ENCODE measurements at regions not wholly inside any gene's neighbourhood (a gene's known extent, or its start where the extent isn't known, plus 50 kb on each side); places are given as distances from the start of the nearest gene placed in this dataset.

- no peak for TF ChIP-seq CTCF (IDR thresholded peaks at IDR 0.05; ENCODE audit: low read length, missing control alignments)
- H3K4me3 ChIP-seq (replicated peaks; ENCODE audit: low read depth, low read length): no peak overlapping the region
- DNase-seq (ENCODE audit: low read depth): no peak
These were observed 616.4 kb upstream of the MGMT start for GRCh38 chr10:128850647-128851046.

- TF ChIP-seq CTCF (IDR thresholded peaks at IDR 0.05; ENCODE audit: low read length, missing control alignments): no peak
- DNase-seq (ENCODE audit: low read depth): no peak
- H3K4me3 ChIP-seq (replicated peaks; ENCODE audit: low read depth, low read length): no peak overlapping the region
These were observed 615.8 kb upstream of the MGMT start for GRCh38 chr10:128851281-128851680.

GRCh38 chr10:128851726-128852125 is 615.3 kb upstream of the MGMT start:
- TF ChIP-seq CTCF (IDR thresholded peaks at IDR 0.05; ENCODE audit: low read length, missing control alignments): no peak
- no peak overlapping the region for H3K4me3 ChIP-seq (replicated peaks; ENCODE audit: low read depth, low read length)
- no peak for DNase-seq (ENCODE audit: low read depth)

GRCh38 chr10:128852449-128852848 is 614.6 kb upstream of the MGMT start:
- no peak overlapping the region for H3K4me3 ChIP-seq (replicated peaks; ENCODE audit: low read depth, low read length)
- TF ChIP-seq CTCF (IDR thresholded peaks at IDR 0.05; ENCODE audit: low read length, missing control alignments): no peak
- no peak for DNase-seq (ENCODE audit: low read depth)

GRCh38 chr10:128852902-128853301 is 614.1 kb upstream of the MGMT start:
- no peak for DNase-seq (ENCODE audit: low read depth)
- H3K4me3 ChIP-seq (replicated peaks; ENCODE audit: low read depth, low read length): no peak overlapping the region

GRCh38 chr10:128853537-128853936 is 613.5 kb upstream of the MGMT start:
- no peak for TF ChIP-seq CTCF (IDR thresholded peaks at IDR 0.05; ENCODE audit: low read length, missing control alignments)
- DNase-seq (ENCODE audit: low read depth): no peak
- no peak overlapping the region for H3K4me3 ChIP-seq (replicated peaks; ENCODE audit: low read depth, low read length)

More at GRCh38 chr10:128852902-128853301, 614.1 kb upstream of the MGMT start:
- TF ChIP-seq CTCF (IDR thresholded peaks at IDR 0.05; ENCODE audit: low read length, missing control alignments): no peak

- DNase-seq (ENCODE audit: low read depth): no peak
- no peak for TF ChIP-seq CTCF (IDR thresholded peaks at IDR 0.05; ENCODE audit: low read length, missing control alignments)
- H3K4me3 ChIP-seq (replicated peaks; ENCODE audit: low read depth, low read length): no peak overlapping the region
These were observed 612.8 kb upstream of the MGMT start for GRCh38 chr10:128854204-128854603.

All from fibroblast of pulmonary artery (primary cell).